Hematopoietic multipotent progenitor cell treated with erythropoietin and hydrocortisone succinate and interleukin-3 and kit ligand, for 4 days (in vitro differentiated cells): ENCODE measurements at regions not wholly inside any gene's neighbourhood (a gene's known extent, or its start where the extent isn't known, plus 50 kb on each side); places are given as distances from the start of the nearest gene placed in this dataset.
A peak's percentile ranks its signal among the peaks of the same experiment; 100 is the strongest.

ENCODE experiments used
- DNase-seq: peaks from one replicate; pipeline ENCODE4 v3.0.0-alpha.2; 2015

DNA sequence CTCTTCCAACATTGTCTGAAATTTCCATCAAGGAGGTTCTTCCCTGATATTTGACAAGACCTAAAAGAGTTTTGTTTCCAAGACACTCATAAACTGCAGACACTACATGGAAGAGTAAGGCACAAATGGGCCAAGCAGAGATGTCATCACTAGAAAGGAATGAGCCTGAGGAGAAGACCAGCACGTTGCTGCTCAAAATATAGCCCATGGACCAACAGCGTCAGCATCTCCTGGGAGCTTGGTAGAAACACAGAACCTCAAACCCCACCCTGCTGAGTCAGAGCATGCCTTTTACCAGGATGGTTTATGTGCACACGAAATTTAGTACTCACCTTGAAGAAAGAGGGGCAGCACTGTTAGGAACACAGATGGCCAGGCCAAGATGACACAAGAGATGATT is 128.7 kb upstream of the MID1 start:
- no peak for DNase-seq

- no peak for DNase-seq
Observed at GRCh38 chrX:10750581-10750980, 130.2 kb upstream of the MID1 start.

DNA sequence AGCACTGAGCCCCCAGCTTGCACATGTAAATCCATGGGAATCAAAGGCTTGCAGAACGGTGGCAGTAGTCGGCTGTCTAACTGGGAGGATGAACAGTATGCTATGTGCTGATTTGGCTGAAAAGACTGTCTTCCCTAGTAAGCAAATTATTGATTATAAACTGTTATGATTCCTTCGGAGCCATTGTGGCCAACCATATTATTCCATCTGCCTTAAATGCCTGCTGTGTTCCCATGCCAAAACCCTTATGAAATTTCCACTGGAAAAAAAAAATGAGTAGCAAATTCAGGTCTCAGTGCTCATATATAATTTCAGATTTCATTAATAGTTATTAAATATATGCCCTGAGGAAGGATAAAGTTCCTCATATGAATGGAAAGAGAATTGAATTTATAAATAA is 132.7 kb upstream of the MID1 start:
- DNase-seq = no peak

DNA sequence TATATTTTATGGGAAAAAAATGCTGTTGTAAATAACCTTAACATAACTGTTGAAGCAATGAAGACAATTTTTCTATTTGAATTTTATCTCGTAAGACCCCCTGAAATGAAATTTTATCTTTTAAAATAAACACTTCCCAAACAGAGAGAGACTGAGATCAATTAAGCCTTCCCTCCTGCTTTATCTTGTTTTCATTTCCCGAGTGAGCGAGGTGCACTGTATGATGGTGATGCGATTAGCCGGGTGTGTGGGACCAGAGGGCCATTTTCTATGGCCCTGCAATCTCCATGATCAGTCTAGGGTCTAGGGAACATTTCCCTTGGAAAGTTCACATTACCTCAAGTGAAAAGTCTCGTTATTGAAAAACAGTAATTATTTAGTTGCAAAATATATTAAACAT is 134.1 kb upstream of the MID1 start:
- no peak for DNase-seq

DNA sequence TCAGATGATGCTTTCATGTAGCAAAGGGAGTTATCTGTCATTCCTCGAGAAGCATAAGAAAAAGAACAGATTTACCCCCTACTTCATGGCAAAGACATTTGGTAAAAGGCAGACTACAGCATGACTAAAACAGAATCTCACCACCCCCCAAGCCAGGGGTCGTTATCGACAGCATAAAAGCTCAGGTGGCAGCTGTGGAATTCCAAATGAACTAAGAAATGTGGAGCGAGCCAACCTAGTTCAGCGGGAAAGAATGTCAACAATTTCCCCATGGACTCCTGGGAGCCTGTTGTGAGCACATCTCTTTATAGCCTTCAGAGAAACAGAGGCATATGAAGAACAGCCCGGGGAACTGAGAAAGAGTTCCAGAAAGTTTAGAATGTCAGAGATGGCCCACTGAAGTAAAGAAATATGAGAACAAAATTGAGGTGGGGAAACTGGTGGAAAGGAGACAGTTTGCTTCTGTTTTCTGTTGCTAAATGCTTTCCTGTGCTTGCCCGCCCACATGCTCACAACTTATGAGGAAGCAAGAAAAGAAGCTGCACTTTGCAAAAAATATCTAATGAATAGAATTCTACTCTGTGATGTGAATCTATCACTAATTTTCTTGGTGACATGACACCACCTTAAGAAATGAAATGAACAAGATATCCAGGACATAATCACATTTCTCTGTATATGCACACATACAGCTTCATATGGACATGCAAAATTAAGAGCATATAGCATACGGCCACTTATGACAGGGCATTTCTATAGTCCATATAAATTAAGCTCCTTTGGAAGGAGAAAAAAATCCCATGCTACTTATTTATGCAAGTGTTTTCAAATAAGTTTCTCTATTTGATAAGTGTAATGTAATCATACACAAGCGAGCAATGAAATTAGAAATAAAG is 135.3 kb upstream of the MID1 start:
- DNase-seq = peak; percentile 32

GRCh38 chrX:10756441-10756840 is 136.1 kb upstream of the MID1 start:
- DNase-seq = no peak

GRCh38 chrX:10759141-10759799 is 138.9 kb upstream of the MID1 start:
- peak; percentile 13 for DNase-seq

DNA sequence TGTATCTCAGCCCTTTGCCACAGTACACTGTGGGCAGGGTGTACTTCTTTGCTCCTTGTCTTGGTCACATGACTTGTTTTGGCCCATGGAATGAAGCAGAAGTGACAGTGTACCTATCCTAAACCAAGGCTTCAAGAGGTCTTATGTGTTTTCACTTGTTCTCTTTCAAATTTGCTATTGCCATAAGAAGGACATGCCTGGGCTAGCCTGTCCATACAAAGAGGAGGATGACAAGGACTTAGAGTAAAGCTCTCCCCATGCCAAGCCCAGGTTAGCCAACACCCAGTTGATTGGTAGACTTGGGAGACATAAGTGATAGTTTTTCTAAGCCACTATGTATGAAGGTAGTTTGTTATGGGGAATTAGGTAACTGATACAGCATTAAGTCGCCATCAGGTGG is 141.1 kb upstream of the MID1 start:
- DNase-seq = no peak

GRCh38 chrX:10769195-10769594 is 148.8 kb upstream of the MID1 start:
- DNase-seq = peak; percentile 52

GRCh38 chrX:10769696-10770619 is 149.6 kb upstream of the MID1 start:
- DNase-seq = no peak

DNA sequence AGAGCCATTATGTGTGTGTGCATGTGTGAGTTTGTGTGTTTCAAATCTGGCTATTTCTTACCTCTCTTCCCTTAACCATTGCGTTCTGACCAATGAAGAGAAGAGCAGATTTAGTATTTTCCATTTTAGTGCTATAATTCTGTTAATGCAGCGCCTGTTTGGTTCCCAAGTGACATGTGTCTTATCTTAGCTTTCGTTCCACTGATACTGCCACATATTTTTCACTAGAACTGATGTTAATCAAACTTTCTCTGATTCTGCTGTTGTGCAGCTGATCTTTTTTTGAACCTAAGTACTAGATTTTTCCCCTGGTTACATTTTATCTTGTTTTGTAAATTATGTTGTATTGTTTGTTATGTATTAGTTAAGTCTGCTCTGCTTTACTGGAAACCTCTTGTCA is 152.9 kb upstream of the MID1 start:
- DNase-seq = no peak

GRCh38 chrX:10781847-10782530 is 161.6 kb upstream of the MID1 start:
- DNase-seq = no peak

DNA sequence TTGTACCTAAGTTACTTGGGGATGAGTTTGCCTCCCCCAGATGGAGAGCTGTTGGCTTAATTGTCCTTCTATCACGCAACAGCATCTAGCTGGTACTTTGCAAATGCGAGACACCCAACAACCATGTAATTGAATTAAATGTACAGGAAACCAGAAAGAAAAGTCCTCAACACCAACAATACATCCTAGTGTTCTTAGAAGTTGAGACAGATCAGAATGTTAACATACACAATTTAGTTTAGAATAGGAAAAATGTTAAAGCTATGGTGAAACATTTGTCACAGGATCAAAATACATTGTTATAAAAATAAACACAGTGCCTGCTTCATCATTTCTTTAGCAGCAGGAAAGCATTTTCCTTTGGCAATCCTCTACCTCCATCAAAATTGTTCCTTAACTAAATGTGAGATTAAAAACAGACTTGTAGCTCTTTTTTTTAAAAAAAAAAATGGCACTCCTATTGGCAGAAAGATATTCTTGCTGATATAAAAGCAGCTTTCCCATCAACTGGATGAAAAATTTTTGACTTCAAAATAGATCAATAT is 163.1 kb upstream of the MID1 start:
- DNase-seq = no peak

GRCh38 chrX:10787264-10787663 is 166.9 kb upstream of the MID1 start:
- DNase-seq = no peak

DNA sequence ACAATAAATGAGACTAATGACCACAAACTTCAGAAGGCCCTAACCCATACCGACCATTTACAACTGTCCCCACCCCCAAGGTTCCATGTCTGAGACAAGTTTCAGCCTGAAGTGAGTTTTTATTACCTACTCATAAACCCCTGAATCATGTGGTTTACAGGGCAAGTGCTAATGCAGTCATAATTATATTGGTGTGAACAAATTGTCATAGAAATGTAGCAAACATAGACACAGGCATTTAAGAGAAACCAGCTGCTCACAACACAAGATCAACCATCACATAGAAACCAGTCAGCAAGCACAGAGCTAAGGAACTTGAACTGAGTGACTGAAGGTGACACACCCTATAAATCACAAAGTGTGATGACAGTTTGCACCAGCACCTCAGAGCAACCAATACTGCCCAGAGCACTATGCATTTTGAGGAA is 173.8 kb upstream of the MID1 start:
- DNase-seq = no peak

DNA sequence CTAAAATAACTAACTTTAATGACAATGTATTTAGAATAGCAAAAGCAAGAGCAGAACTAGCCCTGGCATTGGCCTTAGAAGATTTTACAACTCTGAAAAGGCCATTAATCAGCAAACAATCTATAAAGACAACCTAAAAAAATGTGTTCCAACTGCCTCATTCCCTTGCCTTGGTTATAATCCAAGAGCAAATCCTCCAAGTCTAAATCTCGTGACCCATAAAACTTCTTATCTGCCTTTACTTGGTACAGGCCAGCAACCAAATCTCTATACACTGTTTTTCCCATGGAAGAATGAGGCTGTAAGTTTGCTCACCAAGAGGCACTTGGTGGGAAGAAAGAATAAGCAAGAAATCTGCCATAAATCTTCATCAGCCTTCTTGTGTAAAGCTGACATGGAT is 175.3 kb upstream of the MID1 start:
- no peak for DNase-seq

DNA sequence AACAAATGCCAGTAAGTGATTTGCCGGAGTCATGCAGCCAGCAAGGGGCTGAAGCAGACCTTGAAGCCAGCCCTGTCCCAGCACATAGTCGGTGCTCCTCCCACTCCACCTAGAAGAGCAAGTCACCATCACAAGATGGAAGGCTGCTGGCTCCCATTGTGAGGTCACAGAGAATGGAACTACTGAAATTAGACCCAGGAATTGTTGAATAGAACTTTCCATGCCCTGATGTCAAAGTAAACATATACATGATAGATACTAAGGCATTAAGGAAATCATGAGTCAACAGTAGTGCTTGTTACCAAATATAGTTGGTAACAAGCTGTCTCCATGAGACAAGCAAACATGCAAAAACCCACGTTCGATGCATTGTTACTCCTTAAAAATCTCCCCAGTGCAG is 177.1 kb upstream of the MID1 start:
- DNase-seq = no peak

GRCh38 chrX:10798041-10798440 is 177.7 kb upstream of the MID1 start:
- no peak for DNase-seq

DNA sequence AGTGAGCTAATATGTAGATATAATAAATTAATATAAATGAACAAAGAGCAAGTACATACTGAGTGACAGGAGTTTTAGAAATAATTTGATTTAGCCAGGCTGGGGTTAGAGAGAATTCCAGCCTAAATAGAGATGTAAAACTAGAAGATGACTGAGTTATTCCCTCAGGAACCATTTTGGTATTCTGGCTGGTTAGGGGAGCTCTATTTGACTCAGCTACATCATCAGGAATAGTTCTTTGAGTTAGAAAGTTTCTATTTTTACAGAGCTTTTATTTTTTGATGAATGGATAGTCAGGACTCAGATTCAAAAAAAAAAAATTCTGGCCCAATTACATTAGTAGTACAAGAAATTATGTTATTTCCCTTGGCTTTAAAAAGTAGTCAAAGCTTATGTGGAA is 180.4 kb upstream of the MID1 start:
- DNase-seq = no peak

DNA sequence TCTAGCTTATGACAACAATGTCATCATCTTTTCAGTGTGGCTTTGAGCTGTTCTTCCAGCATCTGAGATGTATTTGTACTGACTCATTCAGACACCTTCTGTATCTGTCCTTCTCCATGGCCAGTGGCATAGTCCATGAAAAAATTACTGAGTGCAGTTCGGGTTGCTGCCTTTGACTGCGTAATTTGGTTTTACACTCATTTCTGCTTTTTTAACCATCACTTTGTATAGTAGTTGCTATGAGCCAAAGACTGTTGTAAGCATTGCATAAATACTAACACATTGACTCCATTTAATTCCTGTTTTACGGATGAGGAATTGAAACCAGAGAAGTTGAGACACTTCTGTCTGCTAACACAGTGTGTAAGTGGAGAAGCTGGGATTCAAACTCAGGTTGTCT is 190.7 kb upstream of the MID1 start:
- DNase-seq = no peak

DNA sequence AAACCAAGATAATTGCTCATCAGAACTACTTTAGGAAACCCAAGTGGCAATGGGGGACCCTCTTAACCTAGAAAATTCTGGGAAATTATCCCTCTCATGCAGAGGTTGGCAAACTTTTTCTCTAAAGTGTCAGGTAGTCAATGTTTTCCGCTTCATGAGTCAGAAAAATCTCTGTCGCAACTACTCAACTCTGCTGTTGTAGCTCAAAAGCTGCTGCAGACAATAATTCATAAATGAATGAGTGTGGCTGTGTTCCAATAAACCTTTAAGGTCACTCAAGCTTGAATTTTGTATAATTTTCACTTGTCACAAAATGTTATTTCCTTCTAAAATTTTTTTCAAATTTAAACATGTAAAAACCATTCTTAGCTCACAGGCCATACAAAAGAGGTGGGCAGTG is 193.4 kb upstream of the MID1 start:
- DNase-seq = no peak

DNA sequence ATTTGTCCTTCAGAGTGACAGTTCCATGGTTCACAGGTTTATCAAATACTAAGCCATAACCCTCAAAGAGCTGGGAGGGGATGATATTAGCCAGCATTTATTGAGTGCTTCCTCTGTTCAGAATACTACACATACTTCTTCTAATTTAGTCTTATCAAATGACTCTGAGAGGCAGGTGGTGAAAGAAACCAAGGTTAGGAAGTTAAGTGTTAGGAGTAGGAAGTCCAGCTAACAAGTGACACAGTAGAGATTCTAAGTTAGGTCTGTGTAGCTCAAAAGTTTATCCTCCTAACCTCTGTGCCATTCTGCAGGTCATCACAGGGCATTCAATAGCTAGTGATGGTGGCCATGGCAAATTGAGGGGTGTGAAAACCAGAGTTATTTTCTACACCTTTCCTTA is 198.3 kb upstream of the MID1 start:
- DNase-seq = no peak

- peak; percentile 72 for DNase-seq
Observed at GRCh38 chrX:10819973-10820372, 199.6 kb upstream of the MID1 start.
